Activated CD4-positive, alpha-beta T cell treated with anti-CD3 and anti-CD28 coated beads for 36 hours (primary cell): ENCODE measurements at regions not wholly inside any gene's neighbourhood (a gene's known extent, or its start where the extent isn't known, plus 50 kb on each side); places are given as distances from the start of the nearest gene placed in this dataset.
A peak's percentile ranks its signal among the peaks of the same experiment; 100 is the strongest.

Experiments
- ATAC-seq: fragments of 200-7000 bp; cut with Tn5 transposase; one replicate; pipeline ENCODE4 v1.10.0; 2021; ENCODE audit warnings: mild to moderate bottlenecking, moderate library complexity
- CTCF ChIA-PET: fragments of 350-600 bp; sonication (Branson Sonifier 250); formaldehyde crosslinking; loops from one replicate; lab custom pipeline; 2021; ENCODE audit warnings: antibody characterized with exemption; lab: Charles Lee
- POLR2A ChIA-PET: fragments of 350-600 bp; sonication (Branson Sonifier 250); formaldehyde crosslinking; loops from one replicate; lab custom pipeline; 2021; ENCODE audit warnings: antibody characterized with exemption, inconsistent platforms; lab: Charles Lee
- DNase-seq: peaks from one replicate; pipeline ENCODE4 v3.0.0-alpha.2; 2020
- H3K27ac Mint-ChIP-seq: one replicate; pipeline ENCODE4 v1.8.0; 2021; ENCODE audit warnings: mixed read lengths
- H3K27me3 Mint-ChIP-seq: one replicate; pipeline ENCODE4 v1.8.0; 2021; ENCODE audit warnings: mixed read lengths
- H3K36me3 Mint-ChIP-seq: one replicate; pipeline ENCODE4 v1.8.0; 2021; ENCODE audit warnings: low read depth, mixed read lengths
- H3K4me1 Mint-ChIP-seq: one replicate; pipeline ENCODE4 v1.8.0; 2021; ENCODE audit warnings: mixed read lengths
- H3K4me3 Mint-ChIP-seq: one replicate; pipeline ENCODE4 v1.8.0; 2021; ENCODE audit warnings: mild to moderate bottlenecking, moderate library complexity, mixed read lengths
- H3K9me3 Mint-ChIP-seq: one replicate; pipeline ENCODE4 v1.8.0; 2021; ENCODE audit warnings: low read depth, mixed read lengths
- intact Hi-C, 2 experiments: fragments of 100-400 bp; cut with DNase I in 1 of 2; cut with micrococcal nuclease in 1 of 2; formaldehyde crosslinking; loops; one replicate each; pipeline versions ENCODE4 v1.14.2 to v1.15.1; 2022 to 2024; cut with DNase I, micrococcal nuclease

GRCh38 chr13:27327633-27328032 is 57.0 kb downstream of the RASL11A start:
- CTCF ChIA-PET: interaction anchor here (1.4 kb wide), 1 partner anchor 28 kb away, joined by 3 read pairs; no protein-coding TSS in a partner anchor
- Mint-ChIP-seq H3K36me3 (no peaks in the 10 kb centered on the region), H3K27me3 (peaks cover 2% of the 10 kb centered on the region), H3K4me3 (no peak overlapping the region), H3K9me3 (no peaks in the 10 kb centered on the region), H3K4me1 (no peaks in the 10 kb centered on the region), H3K27ac (no peak overlapping the region)
- ATAC-seq (no peak), DNase-seq (no peak)
- POLR2A ChIA-PET: no interaction called here
- intact Hi-C loops: no loop called here

GRCh38 chr13:27329210-27329609 is 58.6 kb downstream of the RASL11A start:
- intact Hi-C loops: no loop called here
- Mint-ChIP-seq H3K4me1 (no peaks in the 10 kb centered on the region), H3K4me3 (no peak overlapping the region), H3K36me3 (no peaks in the 10 kb centered on the region), H3K9me3 (no peaks in the 10 kb centered on the region), H3K27me3 (peaks cover 5% of the 10 kb centered on the region), H3K27ac (no peak overlapping the region)
- DNase-seq (no peak), ATAC-seq (no peak)
- ChIA-PET POLR2A (no interaction called here), CTCF (no interaction called here)

- intact Hi-C loops: no loop called here
- Mint-ChIP-seq H3K9me3 (no peaks in the 10 kb centered on the region), H3K4me3 (no peak overlapping the region), H3K27me3 (peaks cover 8% of the 10 kb centered on the region), H3K27ac (no peak overlapping the region), H3K4me1 (no peaks in the 10 kb centered on the region), H3K36me3 (no peaks in the 10 kb centered on the region)
- CTCF ChIA-PET: interaction anchor here (0.6 to 3.9 kb wide), 2 partner anchors 39 to 350 kb away, joined by 4 to 23 read pairs; no protein-coding TSS in a partner anchor
- ATAC-seq: no peak
- no peak for DNase-seq
- POLR2A ChIA-PET: no interaction called here
Measured at GRCh38 chr13:27334774-27335435, 64.3 kb downstream of the RASL11A start.

GRCh38 chr13:27336014-27336673 is 65.5 kb downstream of the RASL11A start:
- Mint-ChIP-seq H3K27me3 (peaks cover 11% of the 10 kb centered on the region), H3K27ac (no peak overlapping the region), H3K4me3 (no peak overlapping the region), H3K36me3 (no peaks in the 10 kb centered on the region), H3K9me3 (no peaks in the 10 kb centered on the region), H3K4me1 (no peaks in the 10 kb centered on the region)
- POLR2A ChIA-PET: no interaction called here
- CTCF ChIA-PET: interaction anchor here (1.4 to 3.9 kb wide), 3 partner anchors 14 to 351 kb away, joined by 4 to 23 read pairs (median 4); no protein-coding TSS in a partner anchor
- DNase-seq: no peak
- ATAC-seq: no peak
- intact Hi-C loops: no loop called here

DNA sequence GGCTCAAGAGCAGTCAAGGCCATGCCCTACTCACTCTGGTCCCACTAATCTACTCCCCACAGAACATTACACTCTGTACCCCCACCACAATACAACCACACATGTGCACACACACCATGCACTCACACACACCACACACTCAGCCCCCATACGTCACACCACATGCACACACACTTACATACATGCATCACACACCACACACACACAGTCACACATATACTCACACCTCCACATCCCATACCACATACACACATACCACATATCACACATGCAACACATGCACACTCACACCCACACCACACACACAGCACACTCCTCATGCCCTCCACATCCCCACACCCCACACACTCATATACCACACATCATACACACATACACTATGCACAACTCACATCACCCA is 67.6 kb downstream of the RASL11A start:
- CTCF ChIA-PET: interaction anchor here (0.6 to 3.9 kb wide), 7 partner anchors 12 to 353 kb away, joined by 3 to 23 read pairs (median 4); no protein-coding TSS in a partner anchor
- intact Hi-C loops: no loop called here
- Mint-ChIP-seq H3K27ac (no peak overlapping the region), H3K36me3 (no peaks in the 10 kb centered on the region), H3K4me1 (no peaks in the 10 kb centered on the region), H3K27me3 (peaks cover 7% of the 10 kb centered on the region), H3K4me3 (no peak overlapping the region), H3K9me3 (no peaks in the 10 kb centered on the region)
- no peak for ATAC-seq
- no peak for DNase-seq
- POLR2A ChIA-PET: no interaction called here

GRCh38 chr13:27338816-27339215 is 68.2 kb downstream of the RASL11A start:
- Mint-ChIP-seq H3K4me3 (no peak overlapping the region), H3K27ac (no peak overlapping the region), H3K9me3 (no peaks in the 10 kb centered on the region), H3K27me3 (peaks cover 7% of the 10 kb centered on the region), H3K4me1 (no peaks in the 10 kb centered on the region), H3K36me3 (no peaks in the 10 kb centered on the region)
- no peak for ATAC-seq
- POLR2A ChIA-PET: no interaction called here
- no peak for DNase-seq
- CTCF ChIA-PET: interaction anchor here (0.6 to 1.9 kb wide), 10 partner anchors 13 to 590 kb away, joined by 3 to 4 read pairs (median 3); no protein-coding TSS in a partner anchor
- intact Hi-C loops: loop anchor here in 1 of 2 experiments (1.0 kb wide), 2 partner anchors 20 to 68 kb away; no protein-coding TSS in a partner anchor

DNA sequence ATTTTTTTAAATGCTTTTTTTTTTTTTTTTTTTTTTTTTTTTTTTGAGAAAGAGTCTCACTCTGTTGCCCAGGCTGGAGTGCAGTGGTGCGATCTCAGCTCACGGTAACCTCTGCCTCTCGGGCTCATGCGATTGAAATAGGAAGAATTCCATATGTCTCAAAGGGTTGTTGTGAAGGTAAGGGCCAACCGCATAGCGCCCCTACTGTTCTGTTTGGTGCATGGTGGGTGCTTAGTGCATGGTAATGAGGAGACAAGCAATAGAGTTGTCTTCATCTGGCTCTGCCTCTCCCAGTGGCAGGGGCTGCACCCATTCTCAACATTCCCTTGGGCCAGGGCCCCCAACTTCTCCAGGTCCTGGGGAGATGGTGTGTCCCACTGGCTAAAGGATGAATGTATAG is 68.7 kb downstream of the RASL11A start:
- H3K9me3 Mint-ChIP-seq: no peaks in the 10 kb centered on the region
- ChIA-PET CTCF (interaction anchor here (0.6 to 2.1 kb wide), 13 partner anchors 12 to 589 kb away, joined by 3 to 9 read pairs (median 3); no protein-coding TSS in a partner anchor), POLR2A (no interaction called here)
- H3K27ac Mint-ChIP-seq: no peak overlapping the region
- no peak overlapping the region for H3K4me3 Mint-ChIP-seq
- no peaks in the 10 kb centered on the region for H3K4me1 Mint-ChIP-seq
- H3K36me3 Mint-ChIP-seq: no peaks in the 10 kb centered on the region
- ATAC-seq (peak; percentile 90), DNase-seq (peak; percentile 71)
- H3K27me3 Mint-ChIP-seq: peaks cover 7% of the 10 kb centered on the region
- intact Hi-C loops: loop anchor here in 1 of 2 experiments (1.0 kb wide), 2 partner anchors 20 to 68 kb away; no protein-coding TSS in a partner anchor

DNA sequence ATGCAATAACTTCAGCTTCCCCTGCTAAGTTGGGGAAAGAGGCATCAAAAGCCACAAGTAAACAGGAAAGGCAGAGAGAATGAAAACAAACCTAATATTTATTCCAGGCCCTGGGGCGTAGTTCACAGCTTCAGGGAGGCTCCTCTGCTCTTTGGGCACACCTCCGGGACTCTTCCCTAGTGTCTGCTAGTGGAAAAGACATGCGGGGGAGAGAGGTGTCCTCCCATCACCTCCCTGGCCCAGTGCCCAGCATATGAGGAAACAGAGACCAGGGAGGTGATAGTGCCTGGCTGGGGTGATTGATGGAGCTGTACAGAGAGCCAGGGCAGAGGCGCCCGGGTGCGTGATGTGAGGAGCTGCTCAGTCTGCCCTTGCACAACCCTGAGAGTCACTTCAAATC is 71.0 kb downstream of the RASL11A start:
- POLR2A ChIA-PET: no interaction called here
- ATAC-seq (no peak), DNase-seq (no peak)
- intact Hi-C loops: no loop called here
- Mint-ChIP-seq H3K36me3 (no peaks in the 10 kb centered on the region), H3K4me3 (no peak overlapping the region), H3K27ac (no peak overlapping the region), H3K9me3 (no peaks in the 10 kb centered on the region), H3K4me1 (no peaks in the 10 kb centered on the region), H3K27me3 (peaks cover 4% of the 10 kb centered on the region)
- CTCF ChIA-PET: interaction anchor here (0.6 to 1.8 kb wide), 4 partner anchors 9 to 194 kb away, joined by 3 to 9 read pairs (median 6); no protein-coding TSS in a partner anchor

GRCh38 chr13:27347211-27347772 is 76.7 kb downstream of the RASL11A start:
- intact Hi-C loops: no loop called here
- H3K4me1 Mint-ChIP-seq: no peaks in the 10 kb centered on the region
- ATAC-seq: no peak

GRCh38 chr13:27348461-27348860 is 76.0 kb upstream of the GTF3A start:
- H3K4me1 Mint-ChIP-seq: peaks cover 11% of the 10 kb centered on the region
- intact Hi-C loops: no loop called here
- ChIA-PET POLR2A (interaction anchor here (0.6 kb wide), 1 partner anchor 124 kb away, joined by 5 read pairs; no protein-coding TSS in a partner anchor), CTCF (interaction anchor here (1.1 to 4.2 kb wide), 4 partner anchors 11 to 478 kb away, joined by 3 to 16 read pairs (median 4); no protein-coding TSS in a partner anchor)
- peaks cover 5% of the 10 kb centered on the region for H3K9me3 Mint-ChIP-seq
- ATAC-seq (no peak), DNase-seq (no peak)
- no peaks in the 10 kb centered on the region for H3K36me3 Mint-ChIP-seq
- H3K27me3 Mint-ChIP-seq: peaks cover 13% of the 10 kb centered on the region
- H3K27ac Mint-ChIP-seq: no peak overlapping the region
- H3K4me3 Mint-ChIP-seq: no peak overlapping the region

More at GRCh38 chr13:27347211-27347772, 76.7 kb downstream of the RASL11A start:
- no peak for DNase-seq
- H3K36me3 Mint-ChIP-seq: no peaks in the 10 kb centered on the region
- H3K4me3 Mint-ChIP-seq: no peak overlapping the region
- no peak overlapping the region for H3K27ac Mint-ChIP-seq
- H3K9me3 Mint-ChIP-seq: peaks cover 5% of the 10 kb centered on the region
- CTCF ChIA-PET: interaction anchor here (0.6 to 4.2 kb wide), 4 partner anchors 12 to 629 kb away, joined by 3 to 16 read pairs (median 4); no protein-coding TSS in a partner anchor
- peaks cover 13% of the 10 kb centered on the region for H3K27me3 Mint-ChIP-seq
- POLR2A ChIA-PET: no interaction called here

DNA sequence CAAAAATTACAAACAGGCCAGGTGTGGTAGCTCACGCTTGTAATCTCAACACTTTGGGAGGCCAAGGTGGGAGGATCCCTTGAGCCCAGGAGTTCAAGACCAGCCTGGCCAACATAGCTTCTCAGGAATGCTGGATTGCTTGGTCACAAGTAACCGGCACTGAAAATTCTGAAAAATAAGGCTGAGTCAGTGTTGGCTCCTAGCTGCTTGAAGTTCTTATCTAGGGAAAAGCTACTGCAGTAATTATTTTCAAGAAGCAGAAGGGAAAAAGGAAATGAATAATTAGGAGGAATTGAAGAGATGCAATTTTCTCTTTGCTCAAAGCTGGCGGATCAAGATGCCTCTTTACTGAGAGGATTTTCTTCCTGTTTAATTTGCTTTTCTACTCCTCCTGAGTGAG is 75.0 kb upstream of the GTF3A start:
- H3K27ac Mint-ChIP-seq: no peak overlapping the region
- H3K4me1 Mint-ChIP-seq: peaks cover 19% of the 10 kb centered on the region
- H3K27me3 Mint-ChIP-seq: peaks cover 13% of the 10 kb centered on the region
- H3K4me3 Mint-ChIP-seq: no peak overlapping the region
- H3K36me3 Mint-ChIP-seq: no peaks in the 10 kb centered on the region
- ChIA-PET CTCF (interaction anchor here (0.9 to 4.2 kb wide), 4 partner anchors 10 to 52 kb away, joined by 3 to 16 read pairs (median 4); no protein-coding TSS in a partner anchor), POLR2A (interaction anchor here (0.7 kb wide), 2 partner anchors 101 to 199 kb away, joined by 4 read pairs; no protein-coding TSS in a partner anchor)
- ATAC-seq (no peak), DNase-seq (no peak)
- intact Hi-C loops: no loop called here
- peaks cover 5% of the 10 kb centered on the region for H3K9me3 Mint-ChIP-seq
